Liver (tissue), 3 donors: ENCODE measurements at regions not wholly inside any gene's neighbourhood (a gene's known extent, or its start where the extent isn't known, plus 50 kb on each side); places are given as distances from the start of the nearest gene placed in this dataset.

Experiments used
- GABPA ChIP-seq, 2 donors: IDR thresholded peaks in 1 of 2; conservative IDR thresholded peaks in 1 of 2; 2 replicates each; pipeline ENCODE4 v1.6.1; 2016; ENCODE audit warnings: antibody characterized with exemption in 2 of 2, mild to moderate bottlenecking in 1 of 2, moderate library complexity in 1 of 2
- HNF4A ChIP-seq, 2 donors: conservative IDR thresholded peaks; 2 replicates each; pipeline ENCODE4 v1.6.1; 2016; ENCODE audit warnings: antibody characterized with exemption in 2 of 2, mild to moderate bottlenecking in 2 of 2
- RAD21 ChIP-seq, 2 donors: IDR thresholded peaks; 2 replicates each; pipeline ENCODE4 v1.6.1; 2016; ENCODE audit warnings: antibody characterized with exemption in 2 of 2, mild to moderate bottlenecking in 2 of 2
- TF ChIP-seq, protein P1 (sequence below): fragments of 150-350 bp; IDR thresholded peaks from 2 replicates; pipeline ENCODE4 v1.5.1; 2017; ENCODE audit warnings: improper control_type of control experiment, low read depth, low read length; ENCODE audit not compliant: missing input control
- TF ChIP-seq, protein P2 (sequence below): IDR thresholded peaks from 2 replicates; pipeline ENCODE4 v1.6.1; 2016; ENCODE audit warnings: antibody characterized with exemption
- TF ChIP-seq, protein P3 (sequence below): IDR thresholded peaks from 2 replicates; pipeline ENCODE4 v1.6.1; 2016; ENCODE audit warnings: antibody characterized with exemption
- donor health status: healthy.
- donor health status: healthy.

DNA sequence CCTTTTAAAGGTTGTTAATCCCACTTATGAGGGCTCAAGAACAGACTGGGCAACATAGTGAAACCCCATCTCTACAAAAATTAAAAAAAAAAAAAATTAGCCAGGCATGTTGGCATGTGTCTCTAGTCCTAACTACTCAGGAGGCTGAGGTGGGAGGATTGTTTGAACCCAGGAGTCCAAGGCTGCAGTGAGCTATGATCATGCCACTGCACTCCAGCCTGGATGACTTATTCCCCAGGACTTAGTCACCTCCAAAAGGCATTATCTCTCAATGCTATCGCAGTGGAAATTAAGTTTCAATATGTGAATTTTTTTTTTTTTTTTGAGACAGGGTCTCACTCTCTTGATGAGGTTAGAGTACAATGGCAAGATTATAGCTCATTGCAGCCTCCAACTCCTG lies 61.2 kb upstream of the TRIM24 start:
- TF ChIP-seq, protein P1, sequence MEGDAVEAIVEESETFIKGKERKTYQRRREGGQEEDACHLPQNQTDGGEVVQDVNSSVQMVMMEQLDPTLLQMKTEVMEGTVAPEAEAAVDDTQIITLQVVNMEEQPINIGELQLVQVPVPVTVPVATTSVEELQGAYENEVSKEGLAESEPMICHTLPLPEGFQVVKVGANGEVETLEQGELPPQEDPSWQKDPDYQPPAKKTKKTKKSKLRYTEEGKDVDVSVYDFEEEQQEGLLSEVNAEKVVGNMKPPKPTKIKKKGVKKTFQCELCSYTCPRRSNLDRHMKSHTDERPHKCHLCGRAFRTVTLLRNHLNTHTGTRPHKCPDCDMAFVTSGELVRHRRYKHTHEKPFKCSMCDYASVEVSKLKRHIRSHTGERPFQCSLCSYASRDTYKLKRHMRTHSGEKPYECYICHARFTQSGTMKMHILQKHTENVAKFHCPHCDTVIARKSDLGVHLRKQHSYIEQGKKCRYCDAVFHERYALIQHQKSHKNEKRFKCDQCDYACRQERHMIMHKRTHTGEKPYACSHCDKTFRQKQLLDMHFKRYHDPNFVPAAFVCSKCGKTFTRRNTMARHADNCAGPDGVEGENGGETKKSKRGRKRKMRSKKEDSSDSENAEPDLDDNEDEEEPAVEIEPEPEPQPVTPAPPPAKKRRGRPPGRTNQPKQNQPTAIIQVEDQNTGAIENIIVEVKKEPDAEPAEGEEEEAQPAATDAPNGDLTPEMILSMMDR: no peak
- no peak for TF ChIP-seq HNF4A (conservative IDR thresholded peaks at IDR 0.05)
- no peak for TF ChIP-seq RAD21 (IDR thresholded peaks at IDR 0.05)
- TF ChIP-seq, protein P2, sequence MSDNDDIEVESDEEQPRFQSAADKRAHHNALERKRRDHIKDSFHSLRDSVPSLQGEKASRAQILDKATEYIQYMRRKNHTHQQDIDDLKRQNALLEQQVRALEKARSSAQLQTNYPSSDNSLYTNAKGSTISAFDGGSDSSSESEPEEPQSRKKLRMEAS: no peak
- no peak for TF ChIP-seq GABPA (IDR thresholded peaks at IDR 0.05 in 1 of 2, conservative IDR thresholded peaks at IDR 0.05 in 1 of 2)
- TF ChIP-seq, protein P3, sequence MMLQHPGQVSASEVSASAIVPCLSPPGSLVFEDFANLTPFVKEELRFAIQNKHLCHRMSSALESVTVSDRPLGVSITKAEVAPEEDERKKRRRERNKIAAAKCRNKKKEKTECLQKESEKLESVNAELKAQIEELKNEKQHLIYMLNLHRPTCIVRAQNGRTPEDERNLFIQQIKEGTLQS: no peak
